Ishikawa (cell line): ENCODE measurements at regions not wholly inside any gene's neighbourhood (a gene's known extent, or its start where the extent isn't known, plus 50 kb on each side); places are given as distances from the start of the nearest gene placed in this dataset.

Experiments
- CEBPB ChIP-seq: IDR thresholded peaks from 2 replicates; pipeline ENCODE4 v1.6.1; 2012
- CREB1 ChIP-seq: IDR thresholded peaks from 2 replicates; pipeline ENCODE4 v1.6.1; 2012; ENCODE audit warnings: low read depth
- EGR1 ChIP-seq: IDR thresholded peaks from 2 replicates; pipeline ENCODE4 v1.6.1; 2012
- EP300 ChIP-seq: IDR thresholded peaks from 2 replicates; pipeline ENCODE4 v1.6.1; 2012; ENCODE audit warnings: borderline replicate concordance
- FOXM1 ChIP-seq: IDR thresholded peaks from 2 replicates; pipeline ENCODE4 v1.6.1; 2012; ENCODE audit warnings: low read depth, borderline replicate concordance
- MAX ChIP-seq: IDR thresholded peaks from 2 replicates; pipeline ENCODE4 v1.6.1; 2012
- NFIC ChIP-seq: IDR thresholded peaks from 2 replicates; pipeline ENCODE4 v1.6.1; 2012
- RAD21 ChIP-seq: IDR thresholded peaks from 2 replicates; pipeline ENCODE4 v1.6.1; 2012; ENCODE audit warnings: low read depth
- REST ChIP-seq: IDR thresholded peaks from 2 replicates; pipeline ENCODE4 v1.6.1; 2012; ENCODE audit warnings: low read depth, mild to moderate bottlenecking
- TAF1 ChIP-seq: IDR thresholded peaks from 2 replicates; pipeline ENCODE4 v1.6.1; 2012; ENCODE audit warnings: low read depth, mild to moderate bottlenecking
- TCF12 ChIP-seq: IDR thresholded peaks from 2 replicates; pipeline ENCODE4 v1.6.1; 2012; ENCODE audit warnings: low read depth
- TEAD4 ChIP-seq: IDR thresholded peaks from 2 replicates; pipeline ENCODE4 v1.6.1; 2012
- USF1 ChIP-seq: IDR thresholded peaks from 2 replicates; pipeline ENCODE4 v1.6.1; 2012
- YY1 ChIP-seq: IDR thresholded peaks from 2 replicates; pipeline ENCODE4 v1.6.1; 2012; ENCODE audit warnings: low read depth
- ZBTB7A ChIP-seq: IDR thresholded peaks from 2 replicates; pipeline ENCODE4 v1.6.1; 2012; ENCODE audit warnings: low read depth

GRCh38 chr22:48806227-48806781, 1021.4 kb downstream of the BRD1 start:
- no peak for TF ChIP-seq USF1

- TF ChIP-seq FOXM1 (no peak), ZBTB7A (no peak), TEAD4 (no peak), CEBPB (no peak), EGR1 (no peak)
Observed at GRCh38 chr22:48805516-48805915, 1022.2 kb downstream of the BRD1 start.

GRCh38 chr22:48804811-48805301, 1022.8 kb downstream of the BRD1 start:
- TF ChIP-seq RAD21 (no peak), FOXM1 (no peak), TCF12 (no peak), REST (no peak), EGR1 (no peak), TEAD4 (no peak), NFIC (no peak), YY1 (no peak), CEBPB (no peak), ZBTB7A (no peak), CREB1 (no peak), USF1 (no peak), TAF1 (no peak), EP300 (no peak)

- TF ChIP-seq TEAD4 = no peak
- TF ChIP-seq CEBPB = no peak
- TF ChIP-seq RAD21 = no peak
- no peak for TF ChIP-seq FOXM1
- TF ChIP-seq TAF1 = no peak
- TF ChIP-seq TCF12 = no peak
- no peak for TF ChIP-seq MAX
- TF ChIP-seq REST = no peak
- TF ChIP-seq USF1 = no peak
- no peak for TF ChIP-seq CREB1
- no peak for TF ChIP-seq ZBTB7A
- no peak for TF ChIP-seq YY1
- no peak for TF ChIP-seq EGR1
- TF ChIP-seq NFIC = no peak
- no peak for TF ChIP-seq EP300
Observed at GRCh38 chr22:48803948-48804810, 1023.5 kb downstream of the BRD1 start.

GRCh38 chr22:48803171-48803947, 1024.3 kb downstream of the BRD1 start:
- TF ChIP-seq MAX (no peak), CEBPB (no peak), TAF1 (no peak), EP300 (no peak), TEAD4 (no peak), RAD21 (no peak), NFIC (no peak), YY1 (no peak), USF1 (no peak), REST (no peak), FOXM1 (no peak), TCF12 (no peak), ZBTB7A (no peak), EGR1 (no peak), CREB1 (no peak)
